Hypothalamus (tissue), 51 donors: ENCODE measurements at regions not wholly inside any gene's neighbourhood (a gene's known extent, or its start where the extent isn't known, plus 50 kb on each side); places are given as distances from the start of the nearest gene placed in this dataset.
"Not testable (repeated sequence)": the region's sequence is repeated elsewhere in the genome, so short reads cannot be mapped to it uniquely, and the experiment has no call there.

Experiments used
- DNase-seq, 51 donors: peaks; one replicate each; lab custom pipeline; 2025; lab: John Stamatoyannopoulos, UW

DNA sequence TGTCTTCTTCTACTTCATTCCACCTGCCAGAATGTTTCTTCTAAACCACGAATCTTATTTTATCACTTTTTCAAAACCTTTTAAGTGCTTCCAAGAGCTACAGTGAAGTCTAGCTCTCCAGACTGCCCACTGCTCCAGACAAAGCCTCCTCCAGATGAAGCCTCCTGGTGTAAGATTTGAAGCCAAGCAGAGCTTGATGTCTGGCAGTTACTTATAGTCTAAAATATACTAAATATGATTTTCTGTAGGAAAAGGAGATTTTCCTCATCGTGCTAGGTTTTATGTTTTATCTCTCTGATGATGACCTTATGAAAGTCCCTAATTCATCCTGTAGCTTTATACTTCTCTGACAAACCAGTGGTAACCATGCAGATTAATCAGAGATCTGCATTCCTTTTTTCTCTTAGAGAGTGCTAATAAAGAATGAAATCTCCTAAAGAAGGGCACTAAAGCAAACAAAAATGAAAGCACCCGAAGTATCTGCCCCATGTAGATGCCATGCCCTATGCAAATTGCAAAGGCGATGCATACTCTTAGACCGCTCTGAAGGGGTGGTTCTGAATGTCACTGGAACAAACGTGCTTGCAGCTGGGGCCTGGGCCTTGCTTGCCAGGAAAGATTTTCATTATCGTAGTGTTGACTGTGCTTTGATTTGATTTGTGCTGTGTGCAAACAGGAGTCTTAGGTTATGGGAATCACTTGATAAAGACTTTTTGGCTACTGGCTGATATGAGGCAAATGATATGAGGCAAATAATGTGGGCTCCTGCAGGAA is 314.2 kb downstream of the PID1 start:
- DNase-seq, result peak in 1 of 51 donors; percentile 0

DNA sequence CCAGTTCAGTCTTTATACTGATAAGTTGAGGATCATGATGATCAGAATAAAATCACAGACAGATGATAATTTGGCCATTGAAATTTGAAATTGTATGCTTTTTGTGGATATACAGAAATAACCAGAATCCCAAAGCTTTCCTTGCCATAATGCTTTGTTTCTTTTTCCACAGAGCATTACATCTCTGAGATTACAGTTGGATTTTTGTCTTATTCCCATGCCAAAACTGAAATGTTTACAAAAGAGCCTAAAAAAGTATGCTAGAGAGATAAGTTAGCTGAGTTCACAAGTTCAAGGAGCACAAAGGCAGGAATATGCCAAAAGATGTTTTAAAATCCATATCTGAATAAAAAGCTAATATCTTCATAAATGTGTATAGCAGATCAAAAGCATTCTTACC is 321.3 kb downstream of the PID1 start:
- DNase-seq, result no peak

- DNase-seq, result no peak
These were observed 325.4 kb downstream of the PID1 start for GRCh38 chr2:228945710-228946109.

- no peak for DNase-seq
These were observed 328.2 kb downstream of the PID1 start for GRCh38 chr2:228942856-228943255.

DNA sequence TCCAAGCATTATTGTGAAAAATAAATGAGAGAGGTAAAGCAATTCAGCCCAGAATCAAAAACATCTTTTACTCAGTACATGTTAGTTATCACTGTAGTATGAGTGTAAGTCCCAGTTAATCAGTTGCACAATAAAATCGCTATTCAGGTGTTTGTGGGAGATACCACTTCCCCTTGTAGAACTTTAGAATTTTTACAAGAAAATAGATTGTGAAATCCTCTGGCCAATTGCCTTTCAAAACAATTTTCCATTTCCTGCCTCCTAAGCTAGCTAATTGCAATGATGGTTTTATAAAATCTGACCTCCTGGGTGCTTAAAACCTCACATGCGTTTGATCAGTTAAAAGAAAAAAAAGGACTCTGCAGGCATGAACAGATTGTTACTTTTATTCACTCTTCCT is 332.5 kb downstream of the PID1 start:
- no peak for DNase-seq

DNA sequence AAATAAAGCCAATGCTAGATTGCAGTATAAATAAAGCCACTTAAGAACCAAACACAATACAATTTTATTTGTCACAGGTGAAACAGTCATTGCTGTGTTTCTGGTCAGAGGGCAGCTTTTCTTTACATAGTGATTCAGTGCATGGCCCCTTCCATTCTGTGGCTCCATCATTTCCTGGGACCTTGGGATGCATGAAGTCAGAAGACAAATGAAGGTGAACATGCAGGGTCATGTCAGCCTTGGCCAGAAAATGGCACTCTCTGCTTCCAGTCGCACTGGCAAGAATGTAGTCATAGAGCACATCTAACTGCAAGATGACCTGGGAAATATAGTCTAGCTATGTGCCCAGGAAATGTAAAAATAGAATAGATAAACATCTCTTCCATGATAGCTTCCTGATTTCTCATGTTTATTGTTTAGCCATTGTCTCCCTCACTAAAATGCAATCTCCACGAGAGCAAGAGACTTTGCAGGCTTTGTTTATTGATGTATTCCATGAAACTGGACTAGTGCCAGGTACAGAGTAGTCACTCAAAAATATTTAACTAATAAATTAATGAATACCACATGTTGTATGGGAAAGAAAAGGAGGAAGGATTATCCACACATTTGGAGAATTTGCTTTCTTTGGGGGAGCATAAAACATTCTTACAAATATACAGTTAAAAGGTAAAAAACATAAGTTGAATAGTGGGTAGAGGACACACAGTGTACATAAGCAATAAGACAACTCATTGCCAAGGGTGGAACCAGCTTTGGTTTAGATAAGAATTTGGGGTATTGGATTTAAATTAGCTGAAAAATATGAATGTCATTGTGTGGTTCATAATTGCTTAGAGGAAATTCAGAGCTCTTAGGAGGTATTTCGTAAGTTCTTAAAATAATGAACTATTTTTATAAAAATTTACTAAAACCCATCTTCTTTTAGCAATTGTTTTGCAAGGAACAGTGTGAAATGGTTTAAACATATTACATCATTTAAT is 343.8 kb downstream of the PID1 start:
- DNase-seq, result no peak

DNA sequence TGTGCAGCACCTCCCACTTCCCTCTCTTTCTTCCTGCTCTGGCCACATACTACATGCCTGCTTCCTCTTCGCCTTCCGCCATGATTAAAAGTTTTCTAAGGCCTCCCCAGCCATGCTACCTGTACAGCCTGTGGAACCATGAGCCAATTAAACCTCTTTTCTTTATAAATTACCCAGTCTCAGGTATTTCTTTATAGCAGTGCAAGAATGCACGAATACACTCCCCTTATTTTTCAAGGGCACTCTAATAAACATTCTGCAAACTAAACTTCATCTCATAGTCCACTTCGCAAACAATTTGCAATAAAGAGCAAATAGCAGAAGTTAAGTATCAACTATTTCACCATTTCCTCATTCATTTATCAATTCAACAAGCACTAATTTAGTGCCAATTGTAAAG is 351.3 kb downstream of the PID1 start:
- no peak for DNase-seq

GRCh38 chr2:228917220-228917619 is 353.9 kb downstream of the PID1 start:
- DNase-seq, result no peak

GRCh38 chr2:228916416-228917090 is 354.5 kb downstream of the PID1 start:
- DNase-seq, result no peak

GRCh38 chr2:228913176-228913575 is 357.9 kb downstream of the PID1 start:
- DNase-seq, result no peak

GRCh38 chr2:228910872-228911271 is 360.2 kb downstream of the PID1 start:
- DNase-seq, result not testable (repeated sequence)

DNA sequence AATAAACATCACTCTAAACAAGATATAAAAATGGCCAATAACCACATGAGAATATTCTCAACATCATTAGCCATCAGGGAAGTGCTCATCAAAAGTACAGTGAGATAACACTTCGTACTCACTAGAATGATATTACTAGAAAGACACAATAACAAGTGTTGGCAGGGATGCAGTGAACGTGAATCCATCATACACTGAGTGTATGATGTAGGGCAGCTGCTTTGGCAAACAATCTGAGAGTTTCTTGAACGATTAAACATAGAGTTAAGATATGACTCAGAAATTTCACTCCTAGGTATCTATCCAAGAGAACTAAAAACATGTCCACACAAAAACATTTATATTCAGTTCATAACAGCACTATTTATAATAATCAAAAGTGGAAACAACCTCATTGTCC is 368.9 kb downstream of the PID1 start:
- DNase-seq, result no peak

DNA sequence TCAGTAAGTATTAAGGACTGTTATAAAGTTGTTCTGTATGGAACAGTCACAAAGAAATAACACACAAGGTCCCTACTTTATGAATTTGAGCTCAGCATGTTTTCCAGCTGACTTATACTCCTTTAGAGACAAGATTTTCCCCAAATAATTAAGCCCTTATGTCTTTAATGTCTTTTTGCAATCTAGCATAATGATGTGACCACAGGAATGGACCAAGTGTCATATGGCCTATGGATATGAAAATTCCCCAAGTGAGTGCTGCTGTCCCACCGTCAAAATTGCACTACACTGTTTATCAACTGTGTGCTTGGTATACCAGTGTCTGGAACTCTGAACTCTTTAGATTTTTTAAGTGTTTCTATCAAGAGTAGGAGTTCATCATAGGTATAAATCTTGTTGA is 369.6 kb downstream of the PID1 start:
- no peak for DNase-seq

DNA sequence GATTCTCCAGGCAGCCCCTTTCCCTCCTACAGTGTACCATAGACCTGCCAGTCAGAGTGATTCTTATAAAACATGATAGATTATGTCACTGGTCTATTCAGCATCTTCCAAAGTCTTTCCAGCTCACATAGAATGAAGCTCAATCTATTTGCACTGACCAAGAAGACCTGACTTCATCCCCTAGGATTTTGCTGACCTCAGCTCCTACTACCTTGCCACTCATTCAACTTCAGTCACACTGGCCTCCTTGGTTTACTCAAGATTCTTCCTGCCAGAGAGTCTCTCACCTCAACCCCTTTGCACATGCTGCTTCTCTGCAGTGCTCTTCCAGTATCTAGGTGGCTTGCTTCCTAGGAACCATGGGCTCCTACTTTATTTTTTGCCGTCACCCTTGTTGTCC is 392.9 kb downstream of the PID1 start:
- DNase-seq, result no peak

GRCh38 chr2:228876276-228876675 is 394.8 kb downstream of the PID1 start:
- no peak for DNase-seq

GRCh38 chr2:228875152-228875900 is 395.8 kb downstream of the PID1 start:
- no peak for DNase-seq

DNA sequence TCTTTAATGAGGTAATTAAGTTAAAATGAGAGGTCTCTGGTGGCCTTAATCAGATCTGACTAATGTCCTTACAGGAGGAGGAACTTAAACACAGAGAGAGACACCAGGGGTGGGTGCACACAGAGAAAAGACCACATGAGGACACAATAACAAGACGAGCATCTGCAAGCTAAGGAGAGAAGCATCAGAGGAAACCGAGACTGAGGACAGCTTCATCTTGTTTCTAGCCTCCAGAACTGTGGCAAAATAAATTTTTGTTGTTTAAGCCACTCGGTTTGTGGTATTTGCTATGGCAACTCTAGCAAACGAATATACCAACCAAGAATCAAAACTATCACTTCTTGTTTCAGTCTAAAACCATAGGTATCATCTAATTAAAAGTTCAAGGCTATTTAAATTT is 400.1 kb downstream of the PID1 start:
- DNase-seq, result no peak

- no peak for DNase-seq
These were observed 401.3 kb downstream of the PID1 start for GRCh38 chr2:228869636-228870264.

GRCh38 chr2:228867406-228867805 is 403.7 kb downstream of the PID1 start:
- DNase-seq, result no peak

DNA sequence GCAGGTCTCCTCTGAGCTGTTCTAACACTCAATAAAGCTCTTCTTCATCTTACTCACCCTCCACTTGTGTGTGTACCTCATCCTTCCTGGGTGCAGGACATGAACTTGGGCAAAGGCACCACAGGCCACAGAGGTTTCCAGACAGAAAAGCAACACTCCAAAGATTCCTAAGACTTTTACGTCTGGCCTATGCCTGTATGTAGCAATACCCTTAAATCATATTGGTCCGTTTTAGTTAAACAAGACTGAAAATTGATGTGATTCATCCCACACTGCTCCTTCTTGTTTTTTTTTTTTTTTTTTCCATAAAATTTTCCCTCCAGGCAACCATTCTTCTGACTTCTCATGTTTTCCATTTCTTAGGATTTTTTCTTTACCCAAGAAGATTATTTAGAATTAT is 404.3 kb downstream of the PID1 start:
- DNase-seq, result no peak
